Tibial artery (tissue), 4 donors: ENCODE measurements at regions not wholly inside any gene's neighbourhood (a gene's known extent, or its start where the extent isn't known, plus 50 kb on each side); places are given as distances from the start of the nearest gene placed in this dataset.
A peak's percentile ranks its signal among the peaks of the same experiment; 100 is the strongest.

ENCODE experiments used
- DNase-seq, 2 donors: peaks; one replicate each; pipeline ENCODE4 v3.0.0-alpha.2; 2019
- H3K27ac ChIP-seq, 2 donors: fragments of 200-600 bp; sonication (generic) in 1 of 2; 1 replicate in 1 of 2; 2 replicates in 1 of 2; pipeline ENCODE4 v1.5.1; 2018 to 2019; ENCODE audit warnings: mild to moderate bottlenecking in 1 of 2
- H3K27me3 ChIP-seq, 2 donors: fragments of 200-600 bp; sonication (generic) in 1 of 2; one replicate each; pipeline versions ENCODE4 v1.5.1 to v1.6.0; 2016 to 2019
- H3K36me3 ChIP-seq, 3 donors: fragments of 200-600 bp; sonication (generic) in 2 of 3; one replicate each; pipeline ENCODE4 v1.5.1; 2016 to 2019; ENCODE audit warnings: mild to moderate bottlenecking in 2 of 3
- H3K4me1 ChIP-seq, 4 donors: fragments of 200-600 bp; sonication (generic) in 2 of 4; 1 replicate in 3 of 4; 2 replicates in 1 of 4; pipeline ENCODE4 v1.5.1; 2016 to 2019
- H3K4me3 ChIP-seq, 2 donors: fragments of 200-600 bp; sonication (generic) in 1 of 2; 1 replicate in 1 of 2; 2 replicates in 1 of 2; pipeline ENCODE4 v1.5.1; 2018 to 2019; ENCODE audit warnings: mild to moderate bottlenecking in 2 of 2
- H3K9me3 ChIP-seq, 3 donors: fragments of 200-600 bp; sonication (generic) in 1 of 3; one replicate each; pipeline ENCODE4 v1.5.1; 2016 to 2019
- CTCF ChIP-seq, 2 experiments: fragments of 200-600 bp in 1 of 2; fragments of 450-650 bp in 1 of 2; IDR thresholded peaks; one replicate each; pipeline ENCODE4 v1.5.1; 2017 to 2019; ENCODE audit warnings: antibody characterized with exemption in 2 of 2, mild to moderate bottlenecking in 1 of 2, moderate library complexity in 1 of 2
- intact Hi-C: fragments of 100-400 bp; cut with DNase I; formaldehyde crosslinking; loops from one replicate; pipeline ENCODE4 v1.15.0; 2023; ENCODE audit warnings: low total_unique reads

DNA sequence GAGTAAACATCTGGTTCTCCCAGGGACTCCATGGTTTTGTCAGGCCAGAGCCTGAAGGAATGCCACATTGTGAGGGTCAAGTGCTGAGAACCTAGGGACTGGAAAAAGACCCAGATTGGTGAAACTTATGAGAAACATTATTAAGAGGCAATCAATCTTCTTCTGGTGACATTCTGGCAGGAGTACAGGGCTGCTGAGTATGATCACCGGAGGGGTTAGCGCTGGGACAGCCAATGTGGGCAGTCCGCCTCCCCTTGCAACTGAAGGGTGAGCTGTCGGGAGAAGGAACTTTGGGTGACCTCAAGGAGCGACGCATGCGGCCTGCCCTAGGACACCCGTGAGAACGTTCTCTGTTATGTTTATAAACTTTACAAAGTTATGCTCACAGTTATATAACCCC, 429.0 kb downstream of the LMO4 start:
- no peaks in the 10 kb centered on the region for H3K9me3 ChIP-seq
- H3K27ac ChIP-seq, result peak overlapping the region; percentile 43 to 48
- intact Hi-C loops, result no loop called here
- no peak overlapping the region for H3K4me3 ChIP-seq
- H3K27me3 ChIP-seq, result no peaks in the 10 kb centered on the region
- H3K36me3 ChIP-seq, result no peaks in the 10 kb centered on the region
- peaks cover 0 to 6% (median 0%) of the 10 kb centered on the region in 4 donors for H3K4me1 ChIP-seq
- no peak for TF ChIP-seq CTCF (IDR thresholded peaks at IDR 0.05)
- peak in 1 of 2 donors; percentile 17 for DNase-seq

DNA sequence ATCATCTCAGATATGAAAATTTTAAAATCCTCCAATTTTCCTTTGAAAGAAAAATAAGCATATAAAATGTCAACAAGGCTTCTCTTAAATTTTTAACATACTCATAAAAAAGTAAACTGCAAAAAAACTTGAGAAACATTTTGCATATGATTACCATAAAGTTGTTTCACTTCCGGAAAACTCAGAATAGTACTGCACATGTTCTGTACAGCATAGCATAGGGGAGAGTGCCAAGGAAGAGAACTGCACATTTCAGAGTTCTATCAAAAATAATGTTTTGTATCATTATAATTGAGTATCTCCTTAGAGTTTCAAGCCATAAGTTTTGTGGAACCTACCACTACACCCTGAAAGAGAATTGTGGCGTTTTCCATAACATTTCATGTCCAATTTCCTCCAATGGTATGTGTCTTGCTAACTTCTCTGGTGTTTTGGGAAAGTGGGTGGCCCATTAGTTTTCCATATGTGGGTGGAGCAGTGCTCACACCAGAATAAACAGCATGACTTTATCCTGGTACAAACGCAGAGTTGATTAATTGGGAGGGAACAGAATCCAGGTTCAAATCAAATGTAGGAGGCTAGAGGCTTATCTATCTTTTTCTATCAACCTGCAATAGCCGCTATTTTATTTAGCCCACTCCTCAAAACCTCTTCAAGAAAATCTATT, 430.9 kb downstream of the LMO4 start:
- H3K27me3 ChIP-seq, result no peaks in the 10 kb centered on the region
- no peak for DNase-seq
- H3K4me1 ChIP-seq, result peaks cover 0 to 6% (median 0%) of the 10 kb centered on the region in 4 donors
- H3K4me3 ChIP-seq, result no peak overlapping the region
- no peak for TF ChIP-seq CTCF (IDR thresholded peaks at IDR 0.05)
- no peaks in the 10 kb centered on the region for H3K36me3 ChIP-seq
- H3K27ac ChIP-seq, result no peak overlapping the region
- intact Hi-C loops, result no loop called here
- H3K9me3 ChIP-seq, result no peaks in the 10 kb centered on the region

DNA sequence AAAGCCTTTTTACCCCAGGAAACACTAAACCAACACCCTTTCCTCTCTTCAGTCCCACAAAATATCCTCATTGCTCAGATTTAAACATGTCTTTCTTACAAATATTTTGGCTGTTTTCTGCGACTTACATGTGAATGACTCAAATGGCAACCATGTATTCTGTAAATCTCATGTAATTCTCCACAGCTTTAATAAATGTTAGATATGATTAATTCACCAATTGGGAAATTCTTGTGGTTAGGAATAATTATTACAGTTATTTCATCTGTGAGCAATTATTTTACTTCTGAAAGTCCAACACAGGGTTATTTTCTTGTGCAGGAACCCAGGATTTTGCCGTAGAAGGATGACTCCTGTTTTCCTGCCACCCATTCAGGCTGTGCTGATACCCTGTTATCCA, 431.5 kb downstream of the LMO4 start:
- no peak overlapping the region for H3K27ac ChIP-seq
- TF ChIP-seq CTCF (IDR thresholded peaks at IDR 0.05), result no peak

DNA sequence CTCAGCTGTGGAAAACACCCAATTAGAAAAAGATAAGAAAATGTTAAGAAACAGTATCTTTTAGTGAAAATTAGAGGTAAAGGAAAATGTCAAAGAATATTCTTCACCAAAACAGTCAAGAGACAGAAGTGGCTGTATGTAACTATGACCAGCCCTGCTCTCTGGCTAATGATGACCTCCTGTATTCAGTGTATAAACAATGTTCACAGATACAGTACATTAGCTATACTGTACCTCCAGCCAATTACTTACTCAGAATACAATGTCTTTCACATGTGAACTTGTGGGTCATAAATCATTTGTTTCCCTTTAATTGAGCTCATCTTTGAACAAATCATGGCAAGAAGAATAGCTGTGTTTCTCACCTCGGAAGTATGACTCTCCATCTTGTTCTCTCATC, 432.0 kb downstream of the LMO4 start:
- intact Hi-C loops, result no loop called here
- Histone ChIP-seq H3K27me3 (no peaks in the 10 kb centered on the region), H3K9me3 (no peaks in the 10 kb centered on the region), H3K4me3 (no peak overlapping the region), H3K27ac (no peak overlapping the region), H3K4me1 (peaks cover 0 to 9% (median 0%) of the 10 kb centered on the region in 4 donors), H3K36me3 (no peaks in the 10 kb centered on the region)
- no peak for TF ChIP-seq CTCF (IDR thresholded peaks at IDR 0.05)
- DNase-seq, result no peak

More for the DNA sequence above, 431.5 kb downstream of the LMO4 start:
- Histone ChIP-seq H3K36me3 (no peaks in the 10 kb centered on the region), H3K4me1 (peaks cover 0 to 6% (median 0%) of the 10 kb centered on the region in 4 donors), H3K4me3 (no peak overlapping the region), H3K9me3 (no peaks in the 10 kb centered on the region), H3K27me3 (no peaks in the 10 kb centered on the region)
- intact Hi-C loops, result no loop called here
- DNase-seq, result no peak

GRCh38 chr1:87763483-87763882, 434.8 kb downstream of the LMO4 start:
- no peak for TF ChIP-seq CTCF (IDR thresholded peaks at IDR 0.05)
- H3K27me3 ChIP-seq, result no peaks in the 10 kb centered on the region
- no peaks in the 10 kb centered on the region for H3K36me3 ChIP-seq

More at GRCh38 chr1:87763483-87763882, 434.8 kb downstream of the LMO4 start:
- DNase-seq, result no peak
- Histone ChIP-seq H3K4me3 (no peak overlapping the region), H3K4me1 (peaks cover 0 to 3% (median 0%) of the 10 kb centered on the region in 4 donors), H3K9me3 (no peaks in the 10 kb centered on the region), H3K27ac (no peak overlapping the region)
- intact Hi-C loops, result no loop called here
